Muscle layer of duodenum (tissue), 2 donors: ENCODE measurements at regions not wholly inside any gene's neighbourhood (a gene's known extent, or its start where the extent isn't known, plus 50 kb on each side); places are given as distances from the start of the nearest gene placed in this dataset.
"Not testable (repeated sequence)": the region's sequence is repeated elsewhere in the genome, so short reads cannot be mapped to it uniquely, and the experiment has no call there.

Source experiments
- H3K27ac ChIP-seq: one replicate; pipeline ENCODE4 v1.7.0; 2013; ENCODE audit warnings: mild to moderate bottlenecking, low read length
- H3K27me3 ChIP-seq: one replicate; pipeline ENCODE4 v1.7.0; 2013; ENCODE audit warnings: low read depth, mild to moderate bottlenecking, control low read depth, low read length
- H3K36me3 ChIP-seq, 2 donors: one replicate each; pipeline ENCODE4 v1.7.0; 2013; ENCODE audit warnings: low read length in 2 of 2, control low read depth in 1 of 2, mild to moderate bottlenecking in 1 of 2; ENCODE audit not compliant: insufficient read depth in 2 of 2, control insufficient read depth in 1 of 2
- H3K4me1 ChIP-seq, 2 donors: one replicate each; pipeline ENCODE4 v1.7.0; 2013; ENCODE audit warnings: low read length in 2 of 2, mild to moderate bottlenecking in 2 of 2, control low read depth in 1 of 2, moderate library complexity in 1 of 2; ENCODE audit not compliant: insufficient read depth in 2 of 2, control insufficient read depth in 1 of 2
- H3K4me3 ChIP-seq, 2 donors: one replicate each; pipeline ENCODE4 v1.7.0; 2013; ENCODE audit warnings: low read length in 2 of 2, low read depth in 1 of 2, mild to moderate bottlenecking in 1 of 2
- H3K9me3 ChIP-seq, 2 donors: one replicate each; pipeline ENCODE4 v1.7.0; 2013; ENCODE audit warnings: low read length in 2 of 2, control low read depth in 1 of 2, mild to moderate bottlenecking in 1 of 2; ENCODE audit not compliant: control insufficient read depth in 1 of 2
- donor health status: healthy.

- Histone ChIP-seq H3K27me3 (no peaks in the 10 kb centered on the region), H3K36me3 (no peaks in the 10 kb centered on the region), H3K4me3 (no peak overlapping the region), H3K9me3 (no peaks in the 10 kb centered on the region), H3K4me1 (no peaks in the 10 kb centered on the region), H3K27ac (no peak overlapping the region)
Measured at GRCh38 chr2:155622443-155622842, 710.1 kb downstream of the NR4A2 start.

- Histone ChIP-seq H3K4me3 (no peak overlapping the region), H3K27ac (no peak overlapping the region)
Measured at GRCh38 chr2:155600914-155601760, 731.4 kb downstream of the NR4A2 start.

DNA sequence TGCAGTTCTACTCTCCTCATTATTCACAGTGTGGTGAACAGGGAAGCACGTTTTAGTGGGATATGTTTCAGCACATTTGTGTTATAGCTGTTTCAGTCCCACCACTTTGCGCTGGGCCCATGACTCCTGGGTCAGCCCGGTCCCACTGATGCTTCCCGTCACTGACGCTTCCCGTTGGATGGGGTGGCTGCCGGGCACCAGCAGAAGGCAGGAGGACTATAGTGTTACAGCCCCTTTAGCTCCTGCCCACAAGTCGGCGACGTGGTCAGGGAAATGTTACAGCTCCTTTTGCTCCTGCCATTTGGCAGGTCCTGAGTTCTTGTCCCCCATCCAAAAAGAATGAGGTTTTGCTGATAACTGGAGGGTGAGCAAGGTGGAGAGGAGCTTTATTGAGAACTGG is 732.2 kb downstream of the NR4A2 start:
- no peaks in the 10 kb centered on the region for H3K4me1 ChIP-seq
- no peak overlapping the region for H3K4me3 ChIP-seq
- H3K36me3 ChIP-seq, result no peaks in the 10 kb centered on the region
- no peaks in the 10 kb centered on the region for H3K9me3 ChIP-seq
- H3K27me3 ChIP-seq, result no peaks in the 10 kb centered on the region
- no peak overlapping the region for H3K27ac ChIP-seq

More at GRCh38 chr2:155600914-155601760, 731.4 kb downstream of the NR4A2 start:
- no peaks in the 10 kb centered on the region for H3K36me3 ChIP-seq
- no peaks in the 10 kb centered on the region for H3K27me3 ChIP-seq
- H3K9me3 ChIP-seq, result no peaks in the 10 kb centered on the region
- no peaks in the 10 kb centered on the region for H3K4me1 ChIP-seq

DNA sequence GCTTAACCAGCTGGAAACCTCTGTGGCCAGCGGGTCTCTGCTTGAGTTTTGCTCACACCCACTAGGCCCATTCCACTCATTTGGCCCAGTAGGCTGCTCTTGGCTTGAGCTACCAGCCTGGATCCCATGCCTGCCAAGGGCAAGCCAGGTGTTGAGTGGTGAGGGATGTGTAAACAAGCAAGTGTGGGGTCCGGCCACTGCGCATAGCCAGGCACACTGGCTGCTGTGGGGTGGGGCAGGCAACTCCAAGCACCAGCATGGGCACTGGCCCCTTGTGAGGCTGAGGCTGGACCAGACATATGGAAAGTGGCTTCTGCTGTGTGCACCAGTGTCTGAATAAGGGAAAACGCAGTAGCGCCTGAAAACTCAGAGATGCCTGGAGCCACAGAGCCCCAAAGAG is 732.7 kb downstream of the NR4A2 start:
- H3K27me3 ChIP-seq, result no peaks in the 10 kb centered on the region
- no peak overlapping the region for H3K27ac ChIP-seq
- H3K4me1 ChIP-seq, result no peaks in the 10 kb centered on the region
- no peak overlapping the region for H3K4me3 ChIP-seq
- no peaks in the 10 kb centered on the region for H3K9me3 ChIP-seq
- H3K36me3 ChIP-seq, result no peaks in the 10 kb centered on the region

- Histone ChIP-seq H3K36me3 (no peaks in the 10 kb centered on the region), H3K9me3 (peaks cover 0 to 6% of the 10 kb centered on the region in 2 donors), H3K4me3 (no peak overlapping the region)
Measured at GRCh38 chr2:155583674-155584195, 748.8 kb downstream of the NR4A2 start.

GRCh38 chr2:155574941-155575340 is 757.6 kb downstream of the NR4A2 start:
- H3K9me3 ChIP-seq, result no peaks in the 10 kb centered on the region
- no peaks in the 10 kb centered on the region for H3K4me1 ChIP-seq
- no peaks in the 10 kb centered on the region for H3K36me3 ChIP-seq
- no peak overlapping the region for H3K4me3 ChIP-seq
- H3K27me3 ChIP-seq, result no peaks in the 10 kb centered on the region
- H3K27ac ChIP-seq, result no peak overlapping the region

More at GRCh38 chr2:155583674-155584195, 748.8 kb downstream of the NR4A2 start:
- H3K27ac ChIP-seq, result no peak overlapping the region
- H3K4me1 ChIP-seq, result no peaks in the 10 kb centered on the region
- no peaks in the 10 kb centered on the region for H3K27me3 ChIP-seq

DNA sequence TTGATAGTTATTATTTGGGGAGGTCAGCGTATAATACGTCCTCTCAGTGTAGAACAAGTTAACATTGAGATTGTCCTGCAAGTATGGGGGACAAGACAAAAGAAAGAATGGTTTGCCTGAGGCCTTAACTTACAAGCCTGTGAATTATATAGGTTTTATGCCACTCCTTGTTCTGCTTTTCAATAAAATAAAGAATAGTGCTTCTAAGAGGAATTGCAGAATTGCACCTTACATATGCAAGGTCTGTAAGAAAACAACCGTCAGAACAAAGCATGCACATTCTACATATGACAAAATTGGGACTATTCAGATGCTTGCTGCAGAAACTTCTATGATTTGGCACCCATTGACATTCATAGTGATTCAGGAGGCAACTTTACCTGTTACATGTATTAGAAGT is 785.0 kb downstream of the NR4A2 start:
- no peak overlapping the region for H3K4me3 ChIP-seq

DNA sequence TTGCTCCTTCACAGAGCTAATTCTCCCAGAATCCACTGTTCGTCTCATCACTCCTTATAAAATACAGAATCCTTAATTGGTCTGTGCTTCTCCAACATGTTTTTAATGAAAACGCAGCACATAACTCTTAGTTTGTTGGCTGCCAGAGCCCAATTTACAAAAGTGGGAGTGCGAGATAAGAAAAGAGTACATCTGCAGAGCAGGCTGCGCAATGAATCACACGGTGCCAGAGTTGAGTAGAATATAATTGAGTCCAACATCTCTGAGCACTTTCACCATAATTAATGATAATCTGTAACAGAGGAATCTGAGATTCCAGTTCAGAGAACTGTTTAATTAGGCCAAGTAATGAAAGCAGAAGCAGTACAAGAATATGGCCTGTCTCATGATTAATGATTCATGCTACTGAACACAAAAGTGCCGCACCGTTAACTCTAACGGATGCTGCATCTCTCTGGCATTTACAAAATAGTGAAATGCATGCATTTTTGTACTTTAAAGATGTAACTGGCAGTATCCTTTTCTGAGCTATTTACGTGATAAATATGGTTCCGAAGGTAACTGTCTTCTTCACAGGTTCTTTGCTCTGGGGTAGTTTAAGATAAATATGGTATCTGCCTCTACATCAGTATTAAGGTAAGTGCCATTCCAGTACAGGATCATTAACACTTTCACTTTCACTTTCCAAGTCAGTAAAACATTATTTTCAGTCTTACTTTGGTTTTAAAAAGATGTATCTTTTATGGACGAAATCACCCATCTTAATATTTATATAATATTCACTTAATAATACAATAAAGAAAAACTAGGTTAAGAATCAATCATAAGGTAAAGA is 785.6 kb downstream of the NR4A2 start:
- Histone ChIP-seq H3K4me1 (no peaks in the 10 kb centered on the region), H3K4me3 (peak overlapping the region; percentile 20 to 47), H3K9me3 (no peaks in the 10 kb centered on the region), H3K36me3 (no peaks in the 10 kb centered on the region), H3K27ac (no peak overlapping the region), H3K27me3 (no peaks in the 10 kb centered on the region)

More for the DNA sequence above, 785.0 kb downstream of the NR4A2 start:
- Histone ChIP-seq H3K27ac (no peak overlapping the region), H3K36me3 (no peaks in the 10 kb centered on the region), H3K27me3 (no peaks in the 10 kb centered on the region), H3K9me3 (no peaks in the 10 kb centered on the region), H3K4me1 (no peaks in the 10 kb centered on the region)

GRCh38 chr2:155539028-155539427 is 793.5 kb downstream of the NR4A2 start:
- H3K4me1 ChIP-seq, H3K27ac ChIP-seq, H3K9me3 ChIP-seq: not testable (repeated sequence)

GRCh38 chr2:155528034-155528433 is 804.5 kb downstream of the NR4A2 start:
- Histone ChIP-seq H3K27ac (no peak overlapping the region), H3K4me3 (no peak overlapping the region), H3K4me1 (no peaks in the 10 kb centered on the region), H3K27me3 (no peaks in the 10 kb centered on the region), H3K9me3 (no peaks in the 10 kb centered on the region), H3K36me3 (no peaks in the 10 kb centered on the region)

More at GRCh38 chr2:155539028-155539427, 793.5 kb downstream of the NR4A2 start:
- H3K27me3 ChIP-seq, H3K4me3 ChIP-seq, H3K36me3 ChIP-seq: not testable (repeated sequence)

DNA sequence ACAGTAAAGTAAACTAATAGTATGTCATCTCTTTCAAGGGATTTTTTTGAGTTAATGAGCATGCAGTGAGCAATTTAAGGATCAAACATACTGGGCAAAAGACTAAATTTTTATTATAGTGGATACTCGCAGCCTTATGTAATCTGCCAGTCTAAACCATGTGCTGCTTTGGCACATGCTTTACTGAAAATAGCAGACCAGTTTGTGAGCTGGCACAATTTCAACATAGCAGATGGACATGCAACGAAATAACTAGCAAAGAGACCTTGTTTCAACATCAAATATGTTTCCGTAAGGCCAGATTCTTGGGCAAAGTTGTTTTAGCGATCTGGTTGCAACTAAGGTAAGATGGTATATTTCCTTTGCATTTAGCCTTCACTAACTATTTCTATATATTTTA is 807.3 kb downstream of the NR4A2 start:
- Histone ChIP-seq H3K4me1 (no peaks in the 10 kb centered on the region), H3K4me3 (no peak overlapping the region), H3K27ac (no peak overlapping the region), H3K36me3 (no peaks in the 10 kb centered on the region), H3K9me3 (no peaks in the 10 kb centered on the region), H3K27me3 (no peaks in the 10 kb centered on the region)
